Activated T-cell treated with anti-CD3 and anti-CD28 coated beads, Interleukin-2, amount 50 U/mL, for 4 hours (primary cell): ENCODE measurements at regions not wholly inside any gene's neighbourhood (a gene's known extent, or its start where the extent isn't known, plus 50 kb on each side); places are given as distances from the start of the nearest gene placed in this dataset.
"Not testable (repeated sequence)": the region's sequence is repeated elsewhere in the genome, so short reads cannot be mapped to it uniquely, and the experiment has no call there.

Experiments
- ATAC-seq, 2 donors: fragments of 200-7000 bp; cut with Tn5 transposase; one replicate each; pipeline ENCODE4 v1.10.0; 2021
- DNase-seq: peaks from one replicate; pipeline ENCODE4 v3.0.0-alpha.2; 2020
- H3K27me3 Mint-ChIP-seq: one replicate; pipeline ENCODE4 v1.8.0; 2021; ENCODE audit warnings: low read depth, mixed read lengths
- H3K36me3 Mint-ChIP-seq: one replicate; pipeline ENCODE4 v1.8.0; 2022; ENCODE audit warnings: mixed read lengths; ENCODE audit not compliant: insufficient read depth
- H3K4me1 Mint-ChIP-seq: one replicate; pipeline ENCODE4 v1.8.0; 2021; ENCODE audit warnings: low read depth, mixed read lengths
- H3K4me3 Mint-ChIP-seq: one replicate; pipeline ENCODE4 v1.8.0; 2021; ENCODE audit warnings: mild to moderate bottlenecking, moderate library complexity, mixed read lengths
- H3K9me3 Mint-ChIP-seq: one replicate; pipeline ENCODE4 v1.8.0; 2021; ENCODE audit warnings: mixed read lengths

DNA sequence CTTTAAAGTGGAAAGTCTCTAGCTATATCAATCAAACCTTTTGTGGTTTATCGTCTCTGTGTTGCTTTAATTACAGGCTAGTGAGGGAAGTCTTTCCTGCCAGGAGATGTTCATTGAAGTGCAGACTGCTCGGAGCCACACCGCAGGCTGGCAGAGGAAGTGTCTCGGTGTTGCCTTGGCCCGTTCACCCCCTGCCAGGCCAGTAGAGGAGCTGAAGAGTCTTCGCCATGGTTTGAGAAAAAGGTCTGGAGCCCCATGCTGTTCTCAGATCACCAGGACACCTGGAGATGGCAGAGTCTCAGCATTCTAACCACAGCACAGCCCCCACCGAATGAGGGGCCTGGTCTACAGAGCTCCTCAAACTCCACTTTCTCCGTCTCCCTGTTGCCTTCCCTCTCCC lies 275.9 kb upstream of the PLPP4 start:
- H3K4me3 Mint-ChIP-seq: no peak overlapping the region
- H3K27me3 Mint-ChIP-seq: peaks cover 4% of the 10 kb centered on the region
- ATAC-seq: no peak
- no peaks in the 10 kb centered on the region for H3K36me3 Mint-ChIP-seq
- no peaks in the 10 kb centered on the region for H3K9me3 Mint-ChIP-seq
- DNase-seq: no peak
- no peaks in the 10 kb centered on the region for H3K4me1 Mint-ChIP-seq

DNA sequence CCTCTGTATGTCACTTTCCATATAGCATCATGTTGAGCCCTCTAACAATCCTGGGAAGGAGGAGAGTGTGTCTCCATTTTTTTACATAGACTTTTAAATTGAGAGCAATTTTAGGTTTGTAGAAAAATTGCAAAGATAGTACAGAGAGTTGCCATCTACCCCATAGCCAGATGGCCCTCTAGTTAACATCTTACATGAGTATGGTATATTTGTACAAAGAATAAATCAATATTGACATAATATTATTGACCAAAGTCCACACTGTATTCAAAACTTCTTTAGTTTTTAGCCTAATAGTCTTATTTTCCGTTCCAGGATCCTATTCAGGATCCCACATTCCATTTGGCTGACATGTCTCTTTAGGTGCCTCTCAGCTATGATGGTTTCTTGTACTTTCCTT lies 274.6 kb upstream of the PLPP4 start:
- ATAC-seq (no peak), DNase-seq (no peak)
- Mint-ChIP-seq H3K27me3 (peaks cover 4% of the 10 kb centered on the region), H3K4me3 (no peak overlapping the region), H3K36me3 (no peaks in the 10 kb centered on the region), H3K4me1 (no peaks in the 10 kb centered on the region), H3K9me3 (no peaks in the 10 kb centered on the region)

DNA sequence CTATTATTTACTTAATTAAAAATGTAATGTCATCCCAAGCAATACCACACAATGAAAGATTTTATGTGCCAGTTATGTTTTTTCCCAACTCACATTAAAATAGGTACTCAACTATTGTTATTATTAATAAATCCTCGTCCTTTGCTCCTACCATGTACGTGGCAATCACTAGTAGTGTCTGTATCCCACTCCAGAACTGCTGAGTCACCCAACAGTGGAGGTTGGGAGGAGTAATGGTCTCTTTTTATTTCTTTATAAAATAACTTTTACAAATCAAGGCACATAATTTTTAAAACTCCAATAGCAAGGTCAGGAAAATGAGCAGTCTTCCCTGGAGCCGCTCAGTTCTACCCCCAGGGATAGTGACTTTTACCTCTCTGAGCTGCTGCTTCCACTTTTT lies 273.5 kb upstream of the PLPP4 start:
- H3K4me3 Mint-ChIP-seq: no peak overlapping the region
- no peaks in the 10 kb centered on the region for H3K9me3 Mint-ChIP-seq
- peaks cover 2% of the 10 kb centered on the region for H3K27me3 Mint-ChIP-seq
- H3K4me1 Mint-ChIP-seq: no peaks in the 10 kb centered on the region
- ATAC-seq (no peak), DNase-seq (no peak)
- no peaks in the 10 kb centered on the region for H3K36me3 Mint-ChIP-seq

DNA sequence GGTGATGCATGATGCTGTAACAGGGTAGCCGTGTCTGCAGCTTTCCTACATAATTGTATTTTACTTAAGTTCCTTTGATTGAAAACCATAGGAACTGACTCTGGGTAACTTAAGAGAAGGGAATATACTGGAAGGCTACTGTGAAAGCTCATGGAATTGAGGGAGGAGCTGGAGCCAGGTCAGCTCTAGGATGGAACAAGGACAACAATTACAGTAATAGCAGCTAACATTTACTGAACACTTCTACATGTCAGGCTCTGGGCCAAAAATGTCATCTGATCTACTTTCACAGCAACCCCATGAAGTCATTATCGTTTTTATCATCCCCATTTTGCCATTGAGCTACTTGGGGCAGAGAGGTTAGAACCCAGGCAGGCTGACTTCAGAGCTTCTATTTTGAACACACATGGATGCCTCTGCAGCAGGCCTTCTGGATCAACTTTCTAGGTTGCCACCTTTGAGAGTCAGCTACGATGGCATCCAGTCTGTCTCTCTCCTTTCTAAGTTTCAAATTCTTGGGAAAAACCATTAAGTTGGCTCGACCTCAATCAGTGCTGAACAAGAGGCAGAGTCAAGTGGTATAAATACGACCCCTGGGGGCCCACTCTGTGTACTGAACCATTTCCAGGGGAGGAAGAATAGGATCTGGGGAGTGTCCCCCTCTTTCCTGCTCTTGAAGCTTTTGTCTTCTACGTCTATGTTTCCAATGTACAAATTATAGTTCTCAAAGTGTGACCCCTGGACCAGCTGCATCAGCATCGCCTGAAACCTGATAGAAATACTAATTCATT lies 272.3 kb upstream of the PLPP4 start:
- ATAC-seq: no peak
- Mint-ChIP-seq H3K4me1 (no peaks in the 10 kb centered on the region), H3K9me3 (no peaks in the 10 kb centered on the region), H3K36me3 (no peaks in the 10 kb centered on the region), H3K4me3 (no peak overlapping the region), H3K27me3 (peaks cover 2% of the 10 kb centered on the region)
- DNase-seq: no peak

DNA sequence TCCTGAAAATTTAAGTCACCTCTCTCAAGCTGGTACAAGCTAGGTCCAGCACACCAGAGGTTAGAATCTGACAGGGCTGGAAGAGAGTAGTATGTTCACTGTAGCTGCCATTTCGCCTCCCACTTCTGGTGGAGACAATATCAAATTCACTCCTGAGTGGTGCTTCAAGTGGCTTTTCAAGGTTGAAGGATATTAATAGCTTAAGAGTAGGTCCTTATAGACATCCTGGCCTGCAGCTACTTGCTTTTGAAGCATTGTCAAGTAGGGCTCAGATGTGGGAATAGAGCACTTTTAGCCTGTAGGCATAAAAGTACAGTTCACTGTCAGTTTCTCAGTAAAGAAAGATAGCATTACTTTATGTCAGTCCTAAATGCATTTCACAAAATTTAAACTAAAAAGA lies 270.5 kb upstream of the PLPP4 start:
- Mint-ChIP-seq H3K36me3 (no peaks in the 10 kb centered on the region), H3K9me3 (no peaks in the 10 kb centered on the region), H3K4me3 (no peak overlapping the region), H3K27me3 (peaks cover 2% of the 10 kb centered on the region), H3K4me1 (no peaks in the 10 kb centered on the region)
- ATAC-seq (no peak), DNase-seq (no peak)

DNA sequence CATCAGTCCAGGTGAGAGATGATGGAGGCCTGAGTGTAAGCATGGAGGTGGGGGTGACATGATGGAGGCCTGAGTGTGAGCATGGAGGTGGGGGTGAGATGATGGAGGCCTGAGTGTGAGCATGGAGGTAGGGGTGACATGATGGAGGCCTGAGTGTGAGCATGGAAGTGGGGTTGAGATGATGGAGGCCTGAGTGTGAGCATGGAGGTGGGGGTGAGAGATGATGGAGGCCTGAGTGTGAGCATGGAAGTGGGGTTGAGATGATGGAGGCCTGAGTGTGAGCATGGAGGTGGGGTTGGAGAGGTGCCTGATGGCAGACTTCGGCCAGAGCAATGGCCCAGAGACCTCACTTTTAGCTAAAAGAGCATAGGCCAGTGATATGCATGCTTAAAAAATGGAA lies 269.9 kb upstream of the PLPP4 start:
- H3K4me3 Mint-ChIP-seq, DNase-seq, H3K36me3 Mint-ChIP-seq, H3K4me1 Mint-ChIP-seq, H3K9me3 Mint-ChIP-seq, H3K27me3 Mint-ChIP-seq, ATAC-seq: not testable (repeated sequence)

DNA sequence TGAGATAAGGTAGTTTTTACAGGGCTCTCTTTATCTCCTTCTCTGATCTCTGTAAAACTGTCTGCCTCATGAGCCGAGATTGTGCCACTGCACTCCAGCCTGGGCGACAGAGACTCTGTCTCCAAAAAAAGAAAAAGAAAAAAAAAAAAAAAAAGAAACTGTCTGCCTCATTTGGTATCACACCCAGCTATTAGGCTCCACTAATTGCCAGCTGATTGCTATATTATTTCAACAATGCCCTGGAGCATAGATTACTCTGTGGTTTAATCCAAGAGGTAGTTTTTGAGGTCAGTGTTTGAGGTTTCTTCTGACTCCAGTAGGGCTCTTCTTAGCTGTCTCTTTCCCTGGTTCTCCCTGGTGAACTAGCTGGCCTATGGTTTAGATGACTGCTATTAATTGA lies 268.1 kb upstream of the PLPP4 start:
- no peaks in the 10 kb centered on the region for H3K27me3 Mint-ChIP-seq
- H3K4me1 Mint-ChIP-seq: no peaks in the 10 kb centered on the region
- no peaks in the 10 kb centered on the region for H3K36me3 Mint-ChIP-seq
- DNase-seq (no peak), ATAC-seq (no peak)
- no peaks in the 10 kb centered on the region for H3K9me3 Mint-ChIP-seq
- H3K4me3 Mint-ChIP-seq: no peak overlapping the region

DNA sequence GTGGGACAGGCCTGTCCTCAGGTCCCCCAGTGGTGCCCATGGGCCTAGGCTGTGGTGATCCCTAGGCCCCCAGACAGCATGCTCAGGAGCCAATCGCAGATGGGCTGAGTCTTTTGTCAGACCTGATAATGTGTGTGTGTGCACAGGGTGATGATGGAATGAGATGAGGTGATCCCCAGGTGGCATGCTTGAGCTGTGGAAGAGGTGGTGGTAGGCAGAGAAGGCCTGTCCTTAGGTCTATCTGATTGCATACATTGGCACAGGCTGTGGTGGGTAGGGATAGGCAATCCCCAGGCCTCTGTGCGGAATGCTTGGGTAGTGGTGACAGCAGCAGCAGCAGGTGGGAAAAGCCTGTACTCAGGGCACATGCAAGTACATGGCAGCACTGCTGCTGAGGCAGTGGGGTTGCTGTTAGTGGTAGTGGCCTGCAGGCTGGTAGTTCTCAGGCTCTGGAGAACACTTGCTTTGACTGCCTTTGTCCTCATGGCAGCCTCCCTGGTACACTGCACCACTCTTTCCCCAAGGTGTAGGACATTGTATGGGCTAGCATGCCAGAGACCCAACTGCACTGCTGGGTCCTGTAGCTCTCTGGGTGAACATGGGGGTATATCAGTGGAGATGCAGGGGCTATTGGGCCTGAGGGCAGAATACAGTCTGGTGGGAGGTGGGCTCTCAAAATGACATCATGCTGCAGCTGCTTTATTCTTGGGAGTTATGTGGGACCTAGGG lies 260.9 kb upstream of the PLPP4 start:
- Mint-ChIP-seq H3K4me3 (no peak overlapping the region), H3K36me3 (no peaks in the 10 kb centered on the region), H3K27me3 (no peaks in the 10 kb centered on the region), H3K9me3 (no peaks in the 10 kb centered on the region), H3K4me1 (no peaks in the 10 kb centered on the region)
- DNase-seq (no peak), ATAC-seq (no peak)

DNA sequence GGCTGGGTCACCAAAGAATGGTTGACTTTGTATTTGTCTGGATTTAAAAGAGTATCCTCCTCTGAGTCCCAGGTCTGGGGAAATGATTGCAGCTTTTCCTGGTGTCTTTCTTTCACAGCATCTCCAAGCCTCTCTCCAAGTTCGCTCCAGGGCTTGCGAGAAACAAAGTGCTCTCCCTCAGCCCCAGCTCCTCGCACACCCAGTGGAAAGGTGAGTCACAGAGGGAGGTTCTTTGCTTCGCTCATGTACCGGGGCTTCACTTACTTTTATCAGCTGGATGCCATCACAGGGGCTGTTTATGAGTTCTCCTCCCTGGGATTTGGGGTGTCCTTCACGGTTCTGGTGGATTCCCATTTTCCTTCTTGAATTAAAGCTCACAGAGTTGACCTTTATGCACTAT lies 252.2 kb upstream of the PLPP4 start:
- H3K27me3 Mint-ChIP-seq: peaks cover 2% of the 10 kb centered on the region
- no peaks in the 10 kb centered on the region for H3K4me1 Mint-ChIP-seq
- DNase-seq (no peak), ATAC-seq (no peak)
- H3K4me3 Mint-ChIP-seq: no peak overlapping the region
- H3K9me3 Mint-ChIP-seq: no peaks in the 10 kb centered on the region
- no peaks in the 10 kb centered on the region for H3K36me3 Mint-ChIP-seq

DNA sequence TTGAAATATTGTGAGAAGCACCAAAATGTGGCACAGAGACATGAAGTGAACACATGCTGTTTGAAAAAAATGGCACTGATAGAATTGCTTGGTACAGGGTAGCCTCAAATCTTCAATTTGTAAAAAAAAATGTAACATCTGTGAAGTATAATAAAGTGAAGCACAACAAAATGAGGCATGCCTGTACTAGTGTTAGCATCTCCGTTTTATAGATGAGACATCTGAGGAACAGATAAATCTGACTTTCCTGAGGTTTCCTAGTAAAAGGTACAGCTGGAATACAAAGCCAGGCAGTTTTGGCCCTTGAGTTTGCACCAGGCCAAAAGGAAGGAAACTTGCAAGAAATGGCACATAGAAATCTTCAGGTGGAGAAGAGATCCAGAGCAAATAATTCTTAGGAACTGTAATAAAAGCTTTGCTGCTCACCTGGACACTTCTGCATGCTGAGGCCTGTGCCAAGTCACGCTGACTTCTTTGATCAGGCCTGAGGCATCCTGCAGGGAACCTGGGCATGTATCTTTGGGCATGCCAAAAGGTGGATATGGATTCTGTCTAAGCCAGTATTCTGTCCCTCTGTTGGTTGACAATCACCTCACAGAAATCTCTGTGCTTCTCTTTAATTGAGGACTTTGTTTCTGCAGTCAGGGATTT lies 251.5 kb upstream of the PLPP4 start:
- no peak for DNase-seq
- no peaks in the 10 kb centered on the region for H3K4me1 Mint-ChIP-seq
- no peaks in the 10 kb centered on the region for H3K9me3 Mint-ChIP-seq
- ATAC-seq: no peak
- no peaks in the 10 kb centered on the region for H3K36me3 Mint-ChIP-seq
- no peak overlapping the region for H3K4me3 Mint-ChIP-seq
- H3K27me3 Mint-ChIP-seq: peaks cover 2% of the 10 kb centered on the region

DNA sequence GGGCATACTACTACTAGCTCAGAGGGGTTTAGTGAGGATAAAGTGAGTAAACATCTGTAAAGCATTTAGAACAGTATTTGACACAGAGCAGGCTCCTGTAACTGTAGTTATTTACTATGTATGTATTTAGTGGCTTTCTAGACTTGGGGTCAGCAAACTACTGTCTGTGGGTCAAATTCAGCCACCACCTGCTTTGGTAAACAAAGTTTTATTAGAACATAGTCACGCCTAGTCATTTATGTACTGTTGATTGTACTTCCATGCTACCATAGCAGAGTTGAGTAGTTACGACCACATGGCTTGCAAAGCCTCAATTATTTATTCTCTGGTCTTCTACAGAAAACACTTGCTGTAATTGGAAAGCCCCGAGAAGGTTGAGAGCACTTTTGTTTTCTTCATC lies 248.5 kb upstream of the PLPP4 start:
- H3K36me3 Mint-ChIP-seq: no peaks in the 10 kb centered on the region
- peaks cover 4% of the 10 kb centered on the region for H3K9me3 Mint-ChIP-seq
- no peak for DNase-seq
- H3K4me1 Mint-ChIP-seq: no peaks in the 10 kb centered on the region
- no peak overlapping the region for H3K4me3 Mint-ChIP-seq
- ATAC-seq: no peak
- no peaks in the 10 kb centered on the region for H3K27me3 Mint-ChIP-seq

DNA sequence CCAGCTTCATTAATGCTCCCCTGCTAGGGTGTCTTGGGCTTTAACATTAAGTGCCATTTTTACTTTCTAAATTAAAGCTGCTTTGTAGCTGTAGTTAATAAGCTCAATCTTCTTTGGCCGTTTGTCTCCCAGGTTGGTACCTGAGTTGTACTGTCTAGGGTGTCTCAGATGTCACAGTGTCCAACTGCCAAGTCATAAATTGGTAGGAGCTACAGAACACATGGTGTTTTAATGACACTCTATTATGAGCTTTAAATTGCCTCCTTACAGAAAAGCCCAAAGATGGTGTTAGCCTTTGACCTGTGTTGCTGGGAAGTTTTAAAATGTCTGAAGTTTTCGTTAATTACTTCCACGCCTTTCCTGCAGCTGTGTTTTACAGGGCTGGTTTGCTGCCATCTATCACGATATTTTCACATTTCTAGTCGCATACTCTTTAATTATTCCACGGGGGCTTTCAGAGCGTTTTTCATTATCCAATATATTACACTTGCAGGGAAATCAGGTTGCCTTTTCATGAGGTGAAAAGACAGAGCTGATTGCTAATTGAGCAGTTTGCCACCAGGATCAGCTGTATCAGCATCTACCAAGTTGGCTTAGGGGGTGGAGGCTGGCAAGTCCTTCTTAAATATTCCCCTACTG lies 247.8 kb upstream of the PLPP4 start:
- DNase-seq (no peak), ATAC-seq (no peak)
- no peak overlapping the region for H3K4me3 Mint-ChIP-seq
- H3K4me1 Mint-ChIP-seq: no peaks in the 10 kb centered on the region
- H3K36me3 Mint-ChIP-seq: no peaks in the 10 kb centered on the region
- no peaks in the 10 kb centered on the region for H3K27me3 Mint-ChIP-seq
- peaks cover 6% of the 10 kb centered on the region for H3K9me3 Mint-ChIP-seq

DNA sequence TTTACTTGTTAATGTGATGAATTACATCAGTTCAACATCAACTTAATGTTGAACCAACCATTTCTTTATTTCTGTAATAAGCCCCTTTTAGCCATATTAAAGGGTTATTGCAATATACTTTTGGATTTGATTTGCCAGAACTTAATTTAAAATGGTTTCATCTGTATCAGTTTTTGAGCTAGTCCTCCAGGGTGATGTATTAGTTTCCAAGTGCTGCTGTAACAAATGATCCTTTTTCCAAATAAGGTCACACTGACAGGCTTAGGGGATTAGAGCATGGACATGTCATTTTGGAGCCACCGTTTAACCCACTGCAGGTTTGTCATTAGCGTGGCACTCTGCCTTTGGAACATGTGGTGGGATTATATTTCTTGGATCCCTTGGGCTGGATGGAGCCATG lies 244.8 kb upstream of the PLPP4 start:
- ATAC-seq (no peak), DNase-seq (no peak)
- Mint-ChIP-seq H3K9me3 (peaks cover 7% of the 10 kb centered on the region), H3K27me3 (no peaks in the 10 kb centered on the region), H3K4me1 (no peaks in the 10 kb centered on the region), H3K36me3 (no peaks in the 10 kb centered on the region), H3K4me3 (no peak overlapping the region)

DNA sequence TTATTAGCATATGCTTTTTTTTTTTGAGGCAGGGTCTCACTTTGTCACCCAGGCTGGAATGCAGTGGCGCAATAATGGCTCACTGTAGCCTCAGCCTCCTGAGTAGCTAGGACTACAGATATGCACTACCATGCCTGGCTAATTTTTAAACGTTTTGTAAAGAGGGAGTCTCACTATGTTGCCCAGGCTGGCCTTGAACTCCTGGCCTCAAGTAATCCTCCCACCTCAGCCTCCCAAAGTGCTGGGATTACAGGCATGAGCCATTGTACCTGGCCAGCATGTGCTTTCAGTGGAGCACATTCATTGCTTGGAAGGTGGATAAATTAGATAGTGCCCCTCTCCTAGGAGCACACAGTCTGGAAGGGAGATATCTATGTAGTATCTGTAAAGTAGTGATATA lies 243.7 kb upstream of the PLPP4 start:
- ATAC-seq, H3K9me3 Mint-ChIP-seq, H3K27me3 Mint-ChIP-seq, H3K4me3 Mint-ChIP-seq, H3K36me3 Mint-ChIP-seq, H3K4me1 Mint-ChIP-seq, DNase-seq: not testable (repeated sequence)
